Chondrocyte (in vitro differentiated cells): ENCODE measurements at regions not wholly inside any gene's neighbourhood (a gene's known extent, or its start where the extent isn't known, plus 50 kb on each side); places are given as distances from the start of the nearest gene placed in this dataset.

Experiments used
- DNase-seq: peaks from one replicate; pipeline ENCODE4 v3.0.0; 2021; ENCODE audit warnings: mixed read lengths, low spot score
- H3K27ac Mint-ChIP-seq: one replicate; pipeline ENCODE4 v1.8.0; 2021; ENCODE audit warnings: mild to moderate bottlenecking, moderate library complexity, mixed read lengths; ENCODE audit not compliant: unreplicated experiment
- H3K27me3 Mint-ChIP-seq: 2 replicates; pipeline ENCODE4 v1.8.0; 2021; ENCODE audit warnings: low read depth, mixed read lengths
- H3K36me3 Mint-ChIP-seq: 2 replicates; pipeline ENCODE4 v1.8.0; 2021; ENCODE audit warnings: low read depth, mixed read lengths
- H3K4me1 Mint-ChIP-seq: 2 replicates; pipeline ENCODE4 v1.8.0; 2021; ENCODE audit warnings: low read depth, mild to moderate bottlenecking, mixed read lengths
- H3K4me3 Mint-ChIP-seq: one replicate; pipeline ENCODE4 v1.8.0; 2021; ENCODE audit warnings: mild to moderate bottlenecking, moderate library complexity, mixed read lengths; ENCODE audit not compliant: unreplicated experiment
- H3K9me3 Mint-ChIP-seq: 2 replicates; pipeline ENCODE4 v1.8.0; 2021; ENCODE audit warnings: low read depth, mixed read lengths
- CTCF ChIP-seq: fragments of 200-600 bp; sonication (generic); IDR thresholded peaks from 2 replicates; pipeline ENCODE4 v1.5.0; 2021; ENCODE audit warnings: antibody characterized with exemption, mild to moderate bottlenecking, moderate library complexity

DNA sequence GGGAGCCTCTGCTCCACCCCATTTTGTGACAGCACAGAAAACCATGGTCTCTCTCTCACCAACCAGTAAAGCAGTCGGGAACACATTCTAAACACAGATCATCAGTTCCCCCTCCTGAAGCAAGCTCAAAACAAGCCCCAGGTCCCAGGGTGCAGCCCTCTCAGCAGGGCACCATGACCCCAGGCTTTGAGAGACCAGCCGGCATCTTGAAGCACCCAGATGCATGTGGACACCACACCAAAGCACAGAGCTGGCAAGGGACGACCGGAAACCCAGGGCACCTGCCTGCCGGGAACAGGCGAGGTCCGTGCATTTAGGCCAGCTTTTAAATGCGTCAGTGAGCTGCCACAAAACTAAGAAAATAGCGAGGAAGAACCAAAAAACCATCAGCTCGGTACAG is 103.2 kb upstream of the IQSEC1 start:
- no peak for TF ChIP-seq CTCF
- H3K36me3 Mint-ChIP-seq: peaks cover 11% of the 10 kb centered on the region
- no peak overlapping the region for H3K4me3 Mint-ChIP-seq
- H3K27me3 Mint-ChIP-seq: peaks cover 12% of the 10 kb centered on the region
- no peaks in the 10 kb centered on the region for H3K4me1 Mint-ChIP-seq
- no peak for DNase-seq
- H3K9me3 Mint-ChIP-seq: peaks cover 22% of the 10 kb centered on the region
- H3K27ac Mint-ChIP-seq: no peak overlapping the region

DNA sequence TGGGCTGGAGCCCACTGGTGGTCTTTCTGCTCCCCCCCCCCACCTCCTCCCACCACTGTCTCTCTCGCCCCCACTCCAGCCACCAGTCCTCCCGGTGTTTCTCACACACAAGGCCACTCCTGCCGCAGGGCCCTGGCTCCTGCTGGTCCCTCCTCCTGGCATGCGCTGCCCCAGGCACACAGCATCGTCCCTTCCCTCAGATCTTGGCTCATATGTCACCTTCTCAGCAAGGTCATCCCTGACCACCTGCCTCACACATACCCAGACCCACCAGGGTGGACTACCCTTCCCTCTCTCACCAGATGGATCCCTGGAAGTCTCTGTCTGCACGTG is 101.5 kb upstream of the IQSEC1 start:
- peaks cover 9% of the 10 kb centered on the region for H3K27me3 Mint-ChIP-seq
- H3K9me3 Mint-ChIP-seq: peaks cover 15% of the 10 kb centered on the region
- H3K4me1 Mint-ChIP-seq: no peaks in the 10 kb centered on the region
- peaks cover 9% of the 10 kb centered on the region for H3K36me3 Mint-ChIP-seq
- no peak for TF ChIP-seq CTCF
- DNase-seq: no peak
- H3K27ac Mint-ChIP-seq: no peak overlapping the region
- H3K4me3 Mint-ChIP-seq: no peak overlapping the region

DNA sequence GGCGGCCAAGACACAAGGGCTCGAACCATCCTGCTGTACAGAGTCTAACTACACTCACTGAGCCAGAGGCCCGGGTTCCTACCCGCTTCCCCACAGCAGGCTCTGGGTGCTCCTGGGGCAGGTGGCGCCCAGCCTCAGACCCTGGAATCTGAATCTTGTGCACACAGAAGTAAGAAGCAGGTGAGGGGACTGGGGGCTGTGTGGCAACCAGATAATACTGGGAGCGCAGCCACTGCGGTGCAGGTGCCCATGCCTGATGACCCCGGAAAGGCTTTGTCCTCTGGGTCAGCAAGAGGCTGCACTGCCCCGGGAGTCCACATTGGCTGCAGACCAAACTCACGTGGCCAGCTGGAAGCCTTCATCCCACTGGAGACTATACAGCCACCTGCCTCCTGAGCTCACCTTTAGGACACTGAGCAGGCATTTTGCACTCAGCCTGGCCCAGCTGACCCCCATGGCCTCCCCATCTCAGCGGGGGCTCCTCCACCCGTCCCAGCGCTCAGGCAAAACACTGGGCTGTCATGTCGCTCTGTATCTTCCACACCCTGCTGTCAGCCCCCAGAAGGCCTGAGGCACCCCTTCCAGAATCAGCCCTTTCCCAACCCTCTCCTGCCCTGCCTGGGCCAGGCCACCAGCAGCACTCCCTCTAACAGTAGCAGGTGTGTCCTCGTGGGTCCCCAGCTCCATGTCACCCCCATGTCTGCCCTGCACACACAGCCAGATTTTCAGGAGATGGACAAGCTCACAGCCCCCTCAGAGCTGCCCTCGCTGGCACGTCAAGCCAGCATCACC is 101.0 kb upstream of the IQSEC1 start:
- no peaks in the 10 kb centered on the region for H3K4me1 Mint-ChIP-seq
- peaks cover 16% of the 10 kb centered on the region for H3K9me3 Mint-ChIP-seq
- no peak for TF ChIP-seq CTCF
- DNase-seq: no peak
- H3K4me3 Mint-ChIP-seq: no peak overlapping the region
- H3K27ac Mint-ChIP-seq: no peak overlapping the region
- peaks cover 12% of the 10 kb centered on the region for H3K27me3 Mint-ChIP-seq
- H3K36me3 Mint-ChIP-seq: peaks cover 8% of the 10 kb centered on the region

DNA sequence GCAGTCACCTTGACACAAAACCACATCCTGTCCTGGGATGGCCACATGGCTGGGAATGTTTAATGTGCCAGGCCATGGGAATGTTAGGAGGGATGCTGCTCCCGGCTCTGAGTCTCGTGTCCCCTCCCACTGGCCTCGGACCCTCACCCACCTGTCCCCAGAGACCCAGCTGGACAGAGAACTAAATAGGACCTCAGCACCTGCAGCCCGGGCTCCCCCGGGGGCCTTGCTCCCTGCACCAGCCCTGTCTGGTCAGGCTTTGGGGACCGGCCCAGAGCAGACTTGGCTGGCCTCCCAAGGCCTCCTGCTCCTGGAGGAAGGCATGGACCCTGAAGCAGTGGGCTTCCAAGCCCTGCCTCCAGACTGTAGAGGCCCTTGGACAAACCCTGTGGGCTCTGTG is 100.0 kb upstream of the IQSEC1 start:
- Mint-ChIP-seq H3K27me3 (peaks cover 19% of the 10 kb centered on the region), H3K4me3 (no peak overlapping the region), H3K9me3 (peaks cover 6% of the 10 kb centered on the region), H3K36me3 (peaks cover 2% of the 10 kb centered on the region), H3K27ac (no peak overlapping the region), H3K4me1 (no peaks in the 10 kb centered on the region)
- no peak for DNase-seq
- TF ChIP-seq CTCF: no peak

DNA sequence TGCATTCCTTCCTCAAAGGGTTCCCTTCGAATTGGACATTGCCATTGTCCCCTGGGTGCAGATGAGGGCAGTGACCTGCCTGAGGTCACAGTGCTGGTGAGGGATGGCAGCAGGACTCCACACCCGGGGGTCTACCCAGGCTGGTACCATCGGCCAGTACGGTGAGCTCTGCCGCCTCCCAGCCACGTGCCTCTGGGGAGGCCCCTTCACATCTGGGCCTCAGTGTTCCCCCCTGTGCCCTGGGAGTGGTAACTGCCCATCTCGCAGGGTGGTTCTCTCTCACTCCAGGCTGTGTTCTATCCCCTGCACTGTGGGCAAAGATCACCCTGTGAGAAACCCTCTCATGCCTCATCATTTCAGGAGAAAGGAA is 99.4 kb upstream of the IQSEC1 start:
- Mint-ChIP-seq H3K9me3 (peaks cover 3% of the 10 kb centered on the region), H3K27ac (no peak overlapping the region), H3K4me1 (no peaks in the 10 kb centered on the region), H3K4me3 (no peak overlapping the region), H3K36me3 (no peaks in the 10 kb centered on the region), H3K27me3 (peaks cover 19% of the 10 kb centered on the region)
- TF ChIP-seq CTCF: no peak
- DNase-seq: no peak
